ENCODE measurements at regions not wholly inside any gene's neighbourhood (a gene's known extent, or its start where the extent isn't known, plus 50 kb on each side); places are given as distances from the start of the nearest gene placed in this dataset.

GRCh38 chr10:50987934-50988333 is 86.4 kb upstream of the PRKG1 start:
- no peak for DNase-seq (ENCODE audit: low spot score)
- TF ChIP-seq, protein P1, sequence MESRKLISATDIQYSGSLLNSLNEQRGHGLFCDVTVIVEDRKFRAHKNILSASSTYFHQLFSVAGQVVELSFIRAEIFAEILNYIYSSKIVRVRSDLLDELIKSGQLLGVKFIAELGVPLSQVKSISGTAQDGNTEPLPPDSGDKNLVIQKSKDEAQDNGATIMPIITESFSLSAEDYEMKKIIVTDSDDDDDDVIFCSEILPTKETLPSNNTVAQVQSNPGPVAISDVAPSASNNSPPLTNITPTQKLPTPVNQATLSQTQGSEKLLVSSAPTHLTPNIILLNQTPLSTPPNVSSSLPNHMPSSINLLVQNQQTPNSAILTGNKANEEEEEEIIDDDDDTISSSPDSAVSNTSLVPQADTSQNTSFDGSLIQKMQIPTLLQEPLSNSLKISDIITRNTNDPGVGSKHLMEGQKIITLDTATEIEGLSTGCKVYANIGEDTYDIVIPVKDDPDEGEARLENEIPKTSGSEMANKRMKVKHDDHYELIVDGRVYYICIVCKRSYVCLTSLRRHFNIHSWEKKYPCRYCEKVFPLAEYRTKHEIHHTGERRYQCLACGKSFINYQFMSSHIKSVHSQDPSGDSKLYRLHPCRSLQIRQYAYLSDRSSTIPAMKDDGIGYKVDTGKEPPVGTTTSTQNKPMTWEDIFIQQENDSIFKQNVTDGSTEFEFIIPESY (IDR thresholded peaks at IDR 0.05) = no peak
- TF ChIP-seq, protein P2, sequence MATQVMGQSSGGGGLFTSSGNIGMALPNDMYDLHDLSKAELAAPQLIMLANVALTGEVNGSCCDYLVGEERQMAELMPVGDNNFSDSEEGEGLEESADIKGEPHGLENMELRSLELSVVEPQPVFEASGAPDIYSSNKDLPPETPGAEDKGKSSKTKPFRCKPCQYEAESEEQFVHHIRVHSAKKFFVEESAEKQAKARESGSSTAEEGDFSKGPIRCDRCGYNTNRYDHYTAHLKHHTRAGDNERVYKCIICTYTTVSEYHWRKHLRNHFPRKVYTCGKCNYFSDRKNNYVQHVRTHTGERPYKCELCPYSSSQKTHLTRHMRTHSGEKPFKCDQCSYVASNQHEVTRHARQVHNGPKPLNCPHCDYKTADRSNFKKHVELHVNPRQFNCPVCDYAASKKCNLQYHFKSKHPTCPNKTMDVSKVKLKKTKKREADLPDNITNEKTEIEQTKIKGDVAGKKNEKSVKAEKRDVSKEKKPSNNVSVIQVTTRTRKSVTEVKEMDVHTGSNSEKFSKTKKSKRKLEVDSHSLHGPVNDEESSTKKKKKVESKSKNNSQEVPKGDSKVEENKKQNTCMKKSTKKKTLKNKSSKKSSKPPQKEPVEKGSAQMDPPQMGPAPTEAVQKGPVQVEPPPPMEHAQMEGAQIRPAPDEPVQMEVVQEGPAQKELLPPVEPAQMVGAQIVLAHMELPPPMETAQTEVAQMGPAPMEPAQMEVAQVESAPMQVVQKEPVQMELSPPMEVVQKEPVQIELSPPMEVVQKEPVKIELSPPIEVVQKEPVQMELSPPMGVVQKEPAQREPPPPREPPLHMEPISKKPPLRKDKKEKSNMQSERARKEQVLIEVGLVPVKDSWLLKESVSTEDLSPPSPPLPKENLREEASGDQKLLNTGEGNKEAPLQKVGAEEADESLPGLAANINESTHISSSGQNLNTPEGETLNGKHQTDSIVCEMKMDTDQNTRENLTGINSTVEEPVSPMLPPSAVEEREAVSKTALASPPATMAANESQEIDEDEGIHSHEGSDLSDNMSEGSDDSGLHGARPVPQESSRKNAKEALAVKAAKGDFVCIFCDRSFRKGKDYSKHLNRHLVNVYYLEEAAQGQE (IDR thresholded peaks at IDR 0.05) = no peak
- no peak for TF ChIP-seq RAD21 (IDR thresholded peaks at IDR 0.05)
- no peak for TF ChIP-seq NR2F2 (IDR thresholded peaks at IDR 0.05)
- TF ChIP-seq RXRA (IDR thresholded peaks at IDR 0.05) = no peak
- TF ChIP-seq ATF3 (IDR thresholded peaks at IDR 0.05) = no peak
- TF ChIP-seq GABPA (IDR thresholded peaks at IDR 0.05 in 1 of 2, conservative IDR thresholded peaks at IDR 0.05 in 1 of 2) = no peak
- TF ChIP-seq HNF4G (IDR thresholded peaks at IDR 0.05) = no peak
- no peak for TF ChIP-seq SP1 (IDR thresholded peaks at IDR 0.05)
- no peak for TF ChIP-seq HNF4A (conservative IDR thresholded peaks at IDR 0.05)
- TF ChIP-seq JUND (IDR thresholded peaks at IDR 0.05) = no peak
- TF ChIP-seq, protein P3, sequence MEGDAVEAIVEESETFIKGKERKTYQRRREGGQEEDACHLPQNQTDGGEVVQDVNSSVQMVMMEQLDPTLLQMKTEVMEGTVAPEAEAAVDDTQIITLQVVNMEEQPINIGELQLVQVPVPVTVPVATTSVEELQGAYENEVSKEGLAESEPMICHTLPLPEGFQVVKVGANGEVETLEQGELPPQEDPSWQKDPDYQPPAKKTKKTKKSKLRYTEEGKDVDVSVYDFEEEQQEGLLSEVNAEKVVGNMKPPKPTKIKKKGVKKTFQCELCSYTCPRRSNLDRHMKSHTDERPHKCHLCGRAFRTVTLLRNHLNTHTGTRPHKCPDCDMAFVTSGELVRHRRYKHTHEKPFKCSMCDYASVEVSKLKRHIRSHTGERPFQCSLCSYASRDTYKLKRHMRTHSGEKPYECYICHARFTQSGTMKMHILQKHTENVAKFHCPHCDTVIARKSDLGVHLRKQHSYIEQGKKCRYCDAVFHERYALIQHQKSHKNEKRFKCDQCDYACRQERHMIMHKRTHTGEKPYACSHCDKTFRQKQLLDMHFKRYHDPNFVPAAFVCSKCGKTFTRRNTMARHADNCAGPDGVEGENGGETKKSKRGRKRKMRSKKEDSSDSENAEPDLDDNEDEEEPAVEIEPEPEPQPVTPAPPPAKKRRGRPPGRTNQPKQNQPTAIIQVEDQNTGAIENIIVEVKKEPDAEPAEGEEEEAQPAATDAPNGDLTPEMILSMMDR (IDR thresholded peaks at IDR 0.05; ENCODE audit: low read depth, low read length, missing input control) = no peak
- TF ChIP-seq, protein P4, sequence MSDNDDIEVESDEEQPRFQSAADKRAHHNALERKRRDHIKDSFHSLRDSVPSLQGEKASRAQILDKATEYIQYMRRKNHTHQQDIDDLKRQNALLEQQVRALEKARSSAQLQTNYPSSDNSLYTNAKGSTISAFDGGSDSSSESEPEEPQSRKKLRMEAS (IDR thresholded peaks at IDR 0.05) = no peak
- no peak for TF ChIP-seq TAF1 (conservative IDR thresholded peaks at IDR 0.05)
- TF ChIP-seq YY1 (IDR thresholded peaks at IDR 0.05) = no peak
- TF ChIP-seq FOXA2 (IDR thresholded peaks at IDR 0.05) = no peak
- H3K27ac ChIP-seq (ENCODE audit: low read depth in 1 of 2, low read length in 2 of 2) = no peak overlapping the region
- H3K36me3 ChIP-seq (ENCODE audit: control insufficient read depth in 4 of 4, insufficient read depth in 3 of 4, low read depth in 1 of 4, low read length in 3 of 4) = no peaks in the 10 kb centered on the region
- peaks cover 0 to 9% (median 2%) of the 10 kb centered on the region in 4 donors for H3K27me3 ChIP-seq (ENCODE audit: control insufficient read depth in 4 of 4, insufficient read depth in 4 of 4, low read length in 3 of 4)
- H3K4me1 ChIP-seq (ENCODE audit: control insufficient read depth in 4 of 4, insufficient read depth in 4 of 4, low read length in 3 of 4) = peaks cover 3 to 17% (median 10%) of the 10 kb centered on the region in 4 donors
- WGBS = 85% methylated on average over 2 of the region's 2 CpGs
- H3K4me3 ChIP-seq (ENCODE audit: low read depth in 1 of 3, low read length in 3 of 3) = no peak overlapping the region
- H3K9ac ChIP-seq (ENCODE audit: low read depth in 1 of 2, low read length in 2 of 2) = no peak overlapping the region
- H3K9me3 ChIP-seq (ENCODE audit: control insufficient read depth in 4 of 4, low read length in 3 of 4) = peaks cover 0 to 1% (median 0%) of the 10 kb centered on the region in 4 donors

- Histone ChIP-seq H3K27me3 (ENCODE audit: control insufficient read depth in 4 of 4, insufficient read depth in 4 of 4, low read length in 3 of 4) (peaks cover 0 to 9% (median 3%) of the 10 kb centered on the region in 4 donors), H3K4me1 (ENCODE audit: control insufficient read depth in 4 of 4, insufficient read depth in 4 of 4, low read length in 3 of 4) (peaks cover 3 to 17% (median 10%) of the 10 kb centered on the region in 4 donors), H3K9me3 (ENCODE audit: control insufficient read depth in 4 of 4, low read length in 3 of 4) (peaks cover 0 to 1% (median 0%) of the 10 kb centered on the region in 4 donors), H3K36me3 (ENCODE audit: control insufficient read depth in 4 of 4, insufficient read depth in 3 of 4, low read depth in 1 of 4, low read length in 3 of 4) (no peaks in the 10 kb centered on the region), H3K4me3 (ENCODE audit: low read depth in 1 of 3, low read length in 3 of 3) (no peak overlapping the region), H3K27ac (ENCODE audit: low read depth in 1 of 2, low read length in 2 of 2) (no peak overlapping the region), H3K9ac (ENCODE audit: low read depth in 1 of 2, low read length in 2 of 2) (no peak overlapping the region)
- WGBS = 53% methylated on average over 4 of the region's 4 CpGs
- TF ChIP-seq RXRA (IDR thresholded peaks at IDR 0.05) (no peak), EGR1 (IDR thresholded peaks at IDR 0.05; ENCODE audit: low read depth in 2 of 2) (no peak), HNF4A (conservative IDR thresholded peaks at IDR 0.05) (no peak), TAF1 (conservative IDR thresholded peaks at IDR 0.05) (no peak), RAD21 (IDR thresholded peaks at IDR 0.05) (peak; percentile 56), NR2F2 (IDR thresholded peaks at IDR 0.05) (no peak)
- TF ChIP-seq, protein P3 (IDR thresholded peaks at IDR 0.05; ENCODE audit: low read depth, low read length, missing input control) = peak; percentile 26
- TF ChIP-seq, protein P2 (IDR thresholded peaks at IDR 0.05) = no peak
- no peak for DNase-seq (ENCODE audit: low spot score)
These were observed 85.5 kb upstream of the PRKG1 start for GRCh38 chr10:50988792-50989191.

Measured in liver (tissue), 8 donors.